HFFc6 (cell line): ENCODE measurements at regions not wholly inside any gene's neighbourhood (a gene's known extent, or its start where the extent isn't known, plus 50 kb on each side); places are given as distances from the start of the nearest gene placed in this dataset.

Experiments used
- DNase-seq: peaks from one replicate; pipeline ENCODE4 v3.0.0-alpha.2; 2018
- H3K27ac Mint-ChIP-seq: 2 replicates; pipeline ENCODE4 v1.8.0; 2020; ENCODE audit warnings: mild to moderate bottlenecking, mixed read lengths
- H3K27me3 Mint-ChIP-seq: 2 replicates; pipeline ENCODE4 v1.8.0; 2021; ENCODE audit warnings: mild to moderate bottlenecking, moderate library complexity, mixed read lengths; ENCODE audit not compliant: insufficient read depth
- H3K36me3 Mint-ChIP-seq: 2 replicates; pipeline ENCODE4 v1.8.0; 2021; ENCODE audit warnings: low read depth, mixed read lengths
- H3K4me1 Mint-ChIP-seq: 2 replicates; pipeline ENCODE4 v1.8.0; 2020; ENCODE audit warnings: low read depth, mixed read lengths
- H3K4me3 Mint-ChIP-seq: 2 replicates; pipeline ENCODE4 v1.8.0; 2020; ENCODE audit warnings: mild to moderate bottlenecking, moderate library complexity, mixed read lengths
- H3K9me3 Mint-ChIP-seq: 2 replicates; pipeline ENCODE4 v1.8.0; 2020; ENCODE audit warnings: mild to moderate bottlenecking, mixed read lengths
- TF ChIP-seq, protein P1 (sequence below): fragments of 200-600 bp; sonication (generic); IDR thresholded peaks from 2 replicates; pipeline ENCODE4 v1.5.0; 2021; ENCODE audit warnings: antibody characterized with exemption, mild to moderate bottlenecking

DNA sequence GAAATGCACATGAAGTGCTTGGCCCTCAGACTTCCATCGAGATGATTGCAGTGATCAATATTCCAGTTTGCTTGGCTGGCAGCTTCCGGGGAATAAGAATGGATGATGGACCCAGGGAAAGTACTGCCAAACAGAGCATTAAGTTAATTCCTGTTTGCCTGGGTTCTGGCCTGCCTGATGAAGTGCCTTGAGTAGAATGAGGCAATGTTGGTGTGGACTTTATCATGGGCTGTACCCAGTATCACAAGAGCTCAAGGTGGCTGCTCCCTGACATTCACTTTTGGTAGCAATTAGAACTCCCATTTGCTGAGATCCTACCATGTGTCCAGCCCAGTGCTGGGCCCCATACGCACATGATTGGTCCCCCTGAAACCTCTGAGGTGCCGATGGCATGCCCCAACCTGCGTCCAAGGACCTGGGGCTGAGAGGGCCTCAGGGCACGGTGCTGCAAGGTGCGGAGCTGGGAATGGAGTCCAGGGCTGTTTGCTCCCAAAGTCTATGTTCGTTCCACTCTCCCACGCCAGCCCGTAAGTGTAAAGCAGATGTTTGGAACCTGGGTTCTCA is 80.7 kb downstream of the SLC25A47 start:
- H3K36me3 Mint-ChIP-seq, result no peaks in the 10 kb centered on the region
- no peak overlapping the region for H3K4me3 Mint-ChIP-seq
- H3K9me3 Mint-ChIP-seq, result no peaks in the 10 kb centered on the region
- H3K4me1 Mint-ChIP-seq, result peaks cover 23% of the 10 kb centered on the region
- no peaks in the 10 kb centered on the region; the same call in 1 of the 2 replicates for H3K27me3 Mint-ChIP-seq
- H3K27ac Mint-ChIP-seq, result no peak overlapping the region
- TF ChIP-seq, protein P1, sequence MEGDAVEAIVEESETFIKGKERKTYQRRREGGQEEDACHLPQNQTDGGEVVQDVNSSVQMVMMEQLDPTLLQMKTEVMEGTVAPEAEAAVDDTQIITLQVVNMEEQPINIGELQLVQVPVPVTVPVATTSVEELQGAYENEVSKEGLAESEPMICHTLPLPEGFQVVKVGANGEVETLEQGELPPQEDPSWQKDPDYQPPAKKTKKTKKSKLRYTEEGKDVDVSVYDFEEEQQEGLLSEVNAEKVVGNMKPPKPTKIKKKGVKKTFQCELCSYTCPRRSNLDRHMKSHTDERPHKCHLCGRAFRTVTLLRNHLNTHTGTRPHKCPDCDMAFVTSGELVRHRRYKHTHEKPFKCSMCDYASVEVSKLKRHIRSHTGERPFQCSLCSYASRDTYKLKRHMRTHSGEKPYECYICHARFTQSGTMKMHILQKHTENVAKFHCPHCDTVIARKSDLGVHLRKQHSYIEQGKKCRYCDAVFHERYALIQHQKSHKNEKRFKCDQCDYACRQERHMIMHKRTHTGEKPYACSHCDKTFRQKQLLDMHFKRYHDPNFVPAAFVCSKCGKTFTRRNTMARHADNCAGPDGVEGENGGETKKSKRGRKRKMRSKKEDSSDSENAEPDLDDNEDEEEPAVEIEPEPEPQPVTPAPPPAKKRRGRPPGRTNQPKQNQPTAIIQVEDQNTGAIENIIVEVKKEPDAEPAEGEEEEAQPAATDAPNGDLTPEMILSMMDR, result no peak
- DNase-seq, result no peak

DNA sequence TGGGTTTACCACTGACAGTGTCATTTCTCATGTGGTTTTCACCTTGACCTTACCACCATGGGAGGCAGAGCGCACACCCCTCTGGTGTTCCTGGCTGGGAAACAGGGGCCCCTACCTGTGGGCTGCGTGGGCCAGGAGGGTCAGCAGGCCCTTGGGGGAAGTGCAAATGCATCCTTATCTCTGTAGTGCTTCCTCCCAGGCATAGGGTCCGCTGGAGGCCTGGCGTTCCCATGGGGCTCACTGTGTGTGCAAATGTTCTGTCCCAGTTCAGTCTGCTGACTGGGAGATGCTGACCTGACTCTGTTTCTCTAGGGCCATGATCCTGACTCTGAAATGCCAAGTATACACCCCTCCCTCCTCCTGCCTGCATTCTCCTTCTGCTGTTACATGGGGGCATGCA is 81.3 kb downstream of the SLC25A47 start:
- no peaks in the 10 kb centered on the region for H3K9me3 Mint-ChIP-seq
- no peaks in the 10 kb centered on the region; the same call in 1 of the 2 replicates for H3K27me3 Mint-ChIP-seq
- no peaks in the 10 kb centered on the region for H3K36me3 Mint-ChIP-seq
- peaks cover 18% of the 10 kb centered on the region for H3K4me1 Mint-ChIP-seq
- TF ChIP-seq, protein P1, result no peak
- H3K4me3 Mint-ChIP-seq, result no peak overlapping the region
- H3K27ac Mint-ChIP-seq, result no peak overlapping the region
- no peak for DNase-seq

DNA sequence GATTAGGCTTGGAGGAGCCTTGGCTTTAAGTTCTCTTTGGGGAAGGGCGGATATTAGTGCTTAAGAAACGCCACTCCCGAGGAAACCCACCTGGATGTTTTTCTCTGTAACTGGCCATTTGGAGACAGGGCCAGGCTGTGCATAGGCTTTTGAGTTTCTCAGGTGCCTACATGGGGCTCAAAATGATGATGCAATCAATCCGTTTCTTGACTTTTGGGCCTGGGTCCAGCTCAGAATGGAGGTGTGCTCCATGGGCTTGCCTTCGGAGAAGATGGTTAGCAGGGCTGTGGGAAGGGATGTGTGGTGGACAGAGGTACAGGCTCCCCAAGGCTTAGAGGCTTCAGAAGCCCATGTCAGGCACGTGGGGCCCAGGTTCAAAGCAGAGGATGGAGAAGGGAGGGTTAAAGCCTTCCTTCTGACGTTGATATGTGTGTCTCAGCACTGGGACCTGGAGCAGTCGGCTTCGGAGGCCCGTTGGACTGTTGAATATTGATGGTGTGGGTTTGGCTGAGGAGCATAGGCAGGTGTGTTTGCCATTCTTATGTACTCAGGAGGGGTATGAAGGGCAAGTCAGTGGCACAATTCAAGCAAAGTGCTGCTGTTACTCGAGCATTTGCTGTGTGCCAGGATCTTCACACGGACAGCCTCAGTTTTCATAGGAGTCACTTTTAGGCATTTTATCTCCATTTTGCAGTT is 82.8 kb downstream of the SLC25A47 start:
- TF ChIP-seq, protein P1, result no peak
- no peak for DNase-seq
- Mint-ChIP-seq H3K4me1 (peaks cover 18% of the 10 kb centered on the region), H3K27me3 (no peaks in the 10 kb centered on the region; the same call in 1 of the 2 replicates), H3K27ac (no peak overlapping the region), H3K9me3 (no peaks in the 10 kb centered on the region), H3K4me3 (no peak overlapping the region), H3K36me3 (no peaks in the 10 kb centered on the region)

DNA sequence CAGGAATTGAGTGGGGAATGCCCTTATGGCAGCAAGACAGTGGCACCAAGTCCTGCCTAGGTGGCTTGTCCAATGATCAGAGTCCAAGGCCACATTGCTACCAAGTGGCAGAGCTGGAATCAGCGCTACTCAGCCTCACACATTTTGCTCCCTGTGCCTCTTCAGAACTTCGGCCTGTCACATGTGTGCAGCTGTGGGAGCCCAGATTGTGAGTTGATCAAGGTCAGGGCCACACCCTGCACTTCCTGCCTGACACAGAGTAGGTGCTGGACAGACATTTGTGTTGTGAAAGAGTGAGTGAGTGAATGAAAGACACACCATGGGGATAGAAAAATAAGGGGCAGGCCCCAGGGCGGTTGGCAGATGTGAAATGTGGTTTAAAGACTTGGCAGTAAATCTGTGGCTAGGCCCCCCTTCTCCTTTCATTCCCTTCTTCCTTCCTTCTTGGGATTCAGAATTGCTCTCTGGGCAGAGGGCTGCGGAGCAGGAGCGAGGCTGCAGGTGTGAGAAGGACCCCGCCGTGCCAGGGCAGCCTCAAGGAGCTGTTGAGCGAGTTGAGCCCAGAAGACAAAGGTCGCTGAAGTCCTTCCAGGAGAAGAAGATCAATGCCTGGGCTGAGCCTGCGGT is 83.5 kb downstream of the SLC25A47 start:
- DNase-seq, result no peak

DNA sequence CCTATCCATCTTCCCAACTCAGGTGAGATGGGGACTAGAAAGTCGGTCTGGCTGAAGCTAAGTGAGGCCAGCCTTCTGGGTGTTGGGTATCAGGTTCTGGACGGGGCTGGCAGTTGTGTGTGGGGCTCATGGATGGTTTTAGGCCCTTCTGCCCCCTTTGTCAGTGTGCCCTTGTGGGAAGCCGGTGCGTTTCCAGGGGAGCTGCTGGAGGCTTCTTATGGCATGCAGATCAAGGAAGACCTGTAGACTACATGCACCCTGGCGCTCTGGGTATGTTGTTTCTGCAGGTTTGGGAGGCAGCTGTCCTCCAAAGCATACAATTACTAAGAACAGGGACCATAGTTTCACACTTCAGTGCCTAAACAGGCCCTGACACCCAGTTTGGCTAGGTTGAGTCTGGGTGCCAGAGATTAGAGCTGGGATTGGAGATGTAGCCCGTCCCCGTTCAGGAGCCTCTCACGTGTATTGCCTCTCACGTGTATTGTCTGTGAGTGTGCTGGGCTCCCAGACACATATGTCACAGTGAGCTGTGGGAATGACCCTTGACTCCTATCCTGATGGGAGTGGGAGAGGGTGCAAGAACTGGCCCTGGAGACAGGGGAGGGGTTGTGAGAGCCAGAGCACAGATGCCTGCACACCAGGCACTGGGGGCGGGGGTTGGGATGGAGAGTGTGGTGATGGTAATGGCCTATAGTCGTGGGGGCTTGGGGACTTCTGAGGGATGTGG is 84.4 kb downstream of the SLC25A47 start:
- H3K4me1 Mint-ChIP-seq, result peaks cover 13% of the 10 kb centered on the region
- no peaks in the 10 kb centered on the region; the same call in 1 of the 2 replicates for H3K27me3 Mint-ChIP-seq
- no peak for DNase-seq
- H3K27ac Mint-ChIP-seq, result no peak overlapping the region
- no peaks in the 10 kb centered on the region for H3K36me3 Mint-ChIP-seq
- H3K4me3 Mint-ChIP-seq, result no peak overlapping the region
- TF ChIP-seq, protein P1, result no peak
- no peaks in the 10 kb centered on the region for H3K9me3 Mint-ChIP-seq

More for the DNA sequence above, 83.5 kb downstream of the SLC25A47 start:
- Mint-ChIP-seq H3K27ac (no peak overlapping the region), H3K9me3 (no peaks in the 10 kb centered on the region), H3K27me3 (no peaks in the 10 kb centered on the region; the same call in 1 of the 2 replicates), H3K36me3 (no peaks in the 10 kb centered on the region), H3K4me3 (no peak overlapping the region), H3K4me1 (peaks cover 18% of the 10 kb centered on the region)
- TF ChIP-seq, protein P1, result no peak
